ENCODE measurements at regions not wholly inside any gene's neighbourhood (a gene's known extent, or its start where the extent isn't known, plus 50 kb on each side); places are given as distances from the start of the nearest gene placed in this dataset.

GRCh38 chr2:133788386-133788785 is 220.1 kb upstream of the NCKAP5 start:
- no peak for TF ChIP-seq CTCF (IDR thresholded peaks at IDR 0.05; ENCODE audit: low read length)
- no peak for TF ChIP-seq EZH2 (IDR thresholded peaks at IDR 0.05; ENCODE audit: borderline replicate concordance, low read length)
